NCI-H2227 treated with DMSO at 0.1 percent for 48 hours (cell line): ENCODE measurements at regions not wholly inside any gene's neighbourhood (a gene's known extent, or its start where the extent isn't known, plus 50 kb on each side); places are given as distances from the start of the nearest gene placed in this dataset.
"Not testable (repeated sequence)": the region's sequence is repeated elsewhere in the genome, so short reads cannot be mapped to it uniquely, and the experiment has no call there.

Experiments used
- DNase-seq: peaks from one replicate; lab custom pipeline; 2025; lab: John Stamatoyannopoulos, UW

DNA sequence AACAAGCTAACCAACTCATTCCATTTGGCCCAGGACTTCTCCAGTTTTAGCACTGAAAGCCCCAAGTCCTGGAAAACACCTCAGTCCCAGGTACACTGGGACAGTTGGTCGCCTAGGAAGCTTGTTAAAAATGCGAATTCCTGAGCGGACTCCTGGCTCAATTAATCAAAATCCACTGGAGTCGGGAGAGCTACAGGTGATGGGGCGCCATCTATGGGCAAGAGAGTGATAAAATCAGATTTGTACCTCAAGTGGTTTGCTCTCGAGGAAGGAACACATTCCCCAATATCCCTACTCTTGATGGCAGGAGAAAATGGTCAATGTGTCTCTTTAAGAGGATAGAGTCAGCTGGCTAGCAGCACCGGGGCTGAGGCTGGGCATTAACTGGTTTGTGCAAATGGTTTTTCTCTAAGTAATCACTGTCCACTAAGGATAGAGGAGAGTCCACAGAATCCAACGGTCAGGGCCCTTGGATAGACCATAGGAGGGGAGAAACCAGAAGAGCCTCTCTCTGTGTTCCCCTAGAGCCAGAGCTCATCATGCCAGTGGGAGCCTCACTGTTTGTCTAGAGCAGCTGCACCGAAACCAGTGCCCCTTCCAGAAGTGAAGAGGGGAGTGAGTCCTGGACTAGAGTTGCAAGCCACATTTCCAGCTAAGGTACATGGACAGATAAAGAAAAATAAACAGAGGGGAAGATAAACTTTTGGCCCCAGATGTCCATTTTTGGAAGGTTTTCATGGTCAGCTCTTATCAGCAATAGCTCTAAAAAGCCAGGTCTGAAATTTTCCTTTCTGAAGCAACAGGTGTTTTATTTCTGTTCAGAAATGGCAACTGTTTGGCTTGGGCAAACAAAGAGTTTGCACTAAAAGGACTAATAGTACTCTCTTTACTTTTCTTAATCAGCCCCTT, 148.5 kb downstream of the TENT5C start:
- DNase-seq, result peak; percentile 63

DNA sequence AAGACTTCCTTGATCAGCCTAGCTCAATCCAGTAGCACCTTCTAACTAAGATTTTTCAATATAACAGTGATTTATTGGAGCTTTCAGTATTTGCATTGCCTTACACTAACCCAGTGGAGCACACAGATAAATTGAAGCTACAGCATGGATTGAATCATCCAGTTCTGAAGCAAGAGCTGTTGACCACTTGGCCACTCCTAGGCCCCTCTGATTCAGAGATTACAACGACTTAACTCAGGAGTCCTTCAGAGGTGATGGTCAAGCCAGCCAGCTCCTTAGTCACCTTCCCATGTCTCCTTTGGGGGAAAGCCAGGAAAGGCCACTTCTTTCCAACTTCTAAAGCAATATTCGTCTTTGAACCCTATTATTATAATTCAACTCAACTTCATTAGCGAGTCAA, 151.8 kb downstream of the TENT5C start:
- no peak for DNase-seq

DNA sequence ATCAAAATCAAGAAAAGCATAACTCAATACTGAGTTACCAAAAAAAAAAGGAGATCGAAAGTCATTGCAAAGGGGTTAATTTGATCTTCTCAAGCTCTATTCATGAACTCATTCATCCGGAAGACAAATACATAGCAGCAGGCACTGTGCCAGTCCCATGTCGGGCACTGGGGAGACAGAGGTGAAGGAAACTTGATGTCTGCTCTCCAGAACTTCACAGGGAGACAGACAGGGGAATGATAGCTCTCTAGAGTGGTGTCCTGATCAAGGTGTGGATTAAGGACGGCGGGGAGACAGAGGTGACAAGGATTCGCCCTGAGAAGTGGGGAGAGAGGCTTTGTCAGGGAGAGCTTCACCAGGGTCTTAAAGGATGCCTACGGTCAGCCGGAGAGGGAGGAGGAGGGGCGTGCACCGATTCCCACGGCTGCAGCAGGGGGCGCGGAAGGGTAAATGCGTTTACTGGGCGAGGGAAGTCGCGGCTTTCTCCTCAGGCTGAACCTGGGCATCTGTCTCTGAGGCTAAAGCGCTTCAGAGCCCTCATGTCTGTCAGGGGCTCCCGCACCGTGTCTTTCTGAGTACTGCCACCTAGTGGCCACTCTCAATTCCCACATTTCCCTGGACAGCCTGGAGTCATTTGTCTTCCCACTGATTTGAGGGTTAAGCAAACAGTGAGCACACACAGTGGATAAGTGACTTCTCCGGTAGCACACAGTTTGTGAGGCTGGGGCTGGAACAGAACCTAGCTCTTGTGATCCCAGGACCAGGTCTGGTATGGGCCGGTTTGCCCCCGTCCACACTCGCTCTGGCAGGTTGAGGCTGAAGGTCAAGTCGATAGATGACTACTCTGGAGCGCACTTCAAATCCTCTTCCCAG, 152.8 kb downstream of the TENT5C start:
- DNase-seq, result peak; percentile 84

DNA sequence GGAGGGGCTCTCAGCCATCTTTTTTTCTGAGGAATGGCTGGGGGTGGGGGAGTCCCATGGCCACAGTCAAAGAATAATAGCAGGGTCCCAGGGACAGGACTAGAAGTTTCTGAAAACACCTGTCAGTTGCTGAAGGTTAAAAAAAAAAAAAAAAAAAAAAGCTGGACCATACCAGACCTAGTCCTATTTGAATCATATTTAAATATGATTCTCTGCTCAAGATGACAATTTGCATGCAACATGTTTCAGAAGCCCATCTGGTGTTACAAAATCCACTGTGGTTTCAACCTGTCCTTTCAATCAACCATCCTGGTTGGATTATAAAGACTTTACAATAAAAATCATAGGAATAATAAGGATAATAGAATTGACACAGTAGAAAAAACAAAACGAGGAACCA, 153.7 kb downstream of the TENT5C start:
- no peak for DNase-seq

DNA sequence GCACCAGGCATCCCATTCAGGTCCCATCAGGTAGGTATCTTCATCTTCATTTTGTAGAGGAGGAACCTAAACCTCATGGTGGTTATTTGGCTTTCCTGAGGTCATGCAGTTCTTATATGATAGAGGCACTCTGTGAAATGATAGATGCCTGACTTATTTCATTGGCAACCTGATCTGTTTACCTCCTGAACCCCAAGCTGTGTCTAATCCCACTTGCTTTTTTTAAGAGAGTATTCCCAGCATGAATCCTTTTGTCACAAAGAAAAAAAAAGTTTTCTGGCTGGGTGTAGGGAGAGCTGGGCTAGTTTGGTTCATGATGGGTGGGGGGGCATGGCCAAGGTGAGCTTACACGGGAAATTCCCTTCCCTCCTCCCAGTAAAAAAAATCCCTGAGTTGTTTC, 154.2 kb downstream of the TENT5C start:
- DNase-seq, result no peak

DNA sequence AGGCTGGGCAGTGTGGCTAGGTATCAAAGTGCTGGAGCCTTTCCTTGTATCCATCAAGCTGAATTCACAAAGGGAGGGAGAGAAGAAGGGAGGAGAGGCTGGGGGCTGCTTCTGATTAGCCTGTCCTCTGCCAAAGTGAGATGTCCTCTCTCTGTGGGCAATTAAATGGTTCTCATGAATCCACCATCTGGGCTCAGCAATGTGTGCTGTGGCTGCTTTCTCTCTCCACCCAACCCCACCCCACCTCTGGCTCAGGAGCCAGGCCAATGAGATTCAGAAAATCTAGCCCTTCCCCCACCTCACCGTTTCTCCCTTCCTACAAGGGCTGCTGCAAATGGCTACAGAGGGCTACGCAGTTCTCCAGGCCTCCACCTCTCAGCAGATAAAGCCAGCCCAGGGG, 154.6 kb downstream of the TENT5C start:
- no peak for DNase-seq

DNA sequence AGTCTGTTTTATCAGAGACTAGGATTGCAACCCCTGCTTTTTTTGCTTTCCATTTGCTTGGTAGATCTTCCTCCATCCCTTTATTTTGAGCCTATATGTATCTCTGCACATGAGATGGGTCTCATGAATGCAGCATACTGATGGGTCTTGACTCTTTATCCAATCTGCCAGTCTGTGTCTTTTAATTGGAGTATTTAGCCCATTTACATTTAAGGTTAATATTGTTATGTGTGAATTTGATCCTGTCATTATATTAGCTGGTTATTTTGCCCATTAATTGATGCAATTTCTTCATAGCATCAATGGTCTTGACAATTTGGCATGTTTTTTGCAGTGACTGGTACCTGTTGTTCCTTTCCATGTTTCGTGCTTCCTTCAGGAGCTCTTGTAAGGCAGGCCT, 161.7 kb downstream of the GDAP2 start:
- not testable (repeated sequence) for DNase-seq

DNA sequence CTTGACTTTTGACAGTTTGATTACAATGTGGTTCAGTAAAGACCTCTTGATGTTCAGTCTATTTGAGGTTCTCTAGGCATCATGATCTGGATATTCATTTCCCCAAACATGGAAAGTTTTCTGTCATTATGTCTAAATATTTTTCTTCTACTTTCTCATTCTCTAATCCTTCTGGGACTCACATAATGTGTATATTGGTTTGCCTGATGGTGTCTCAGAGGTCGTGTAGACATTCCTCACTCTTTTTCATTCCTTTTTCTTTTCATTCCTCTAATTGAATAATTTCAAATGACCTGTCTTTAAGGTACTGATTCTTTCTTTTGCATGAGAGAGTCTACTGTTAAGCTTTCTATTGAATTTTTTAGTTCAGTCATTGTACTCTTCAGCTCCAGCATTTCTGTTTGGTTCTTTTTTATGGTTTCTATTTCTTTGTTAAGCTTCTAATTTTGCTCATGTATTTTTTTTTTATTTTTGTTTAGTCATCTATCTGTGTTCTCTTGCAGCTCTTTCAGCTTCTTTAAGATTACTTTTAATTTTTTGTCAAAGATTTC, 158.4 kb downstream of the GDAP2 start:
- no peak for DNase-seq

DNA sequence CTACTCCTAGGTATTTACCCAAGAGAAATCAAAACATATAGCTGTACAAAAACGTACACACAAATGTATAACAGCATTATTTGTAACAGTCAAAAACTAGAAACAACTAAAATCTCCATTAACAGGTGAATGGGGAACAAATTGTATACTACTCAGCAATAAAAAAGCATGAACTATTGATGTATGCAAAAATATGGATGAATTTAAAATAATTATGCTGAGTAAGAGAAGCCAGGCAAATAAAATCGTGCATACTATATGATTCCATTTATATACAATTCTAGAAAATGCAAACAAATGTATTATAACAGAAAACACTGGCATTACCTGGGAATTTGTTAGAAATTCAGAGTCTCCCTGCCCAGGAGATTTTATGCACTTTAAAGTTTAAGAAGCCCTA, 150.1 kb downstream of the GDAP2 start:
- no peak for DNase-seq

DNA sequence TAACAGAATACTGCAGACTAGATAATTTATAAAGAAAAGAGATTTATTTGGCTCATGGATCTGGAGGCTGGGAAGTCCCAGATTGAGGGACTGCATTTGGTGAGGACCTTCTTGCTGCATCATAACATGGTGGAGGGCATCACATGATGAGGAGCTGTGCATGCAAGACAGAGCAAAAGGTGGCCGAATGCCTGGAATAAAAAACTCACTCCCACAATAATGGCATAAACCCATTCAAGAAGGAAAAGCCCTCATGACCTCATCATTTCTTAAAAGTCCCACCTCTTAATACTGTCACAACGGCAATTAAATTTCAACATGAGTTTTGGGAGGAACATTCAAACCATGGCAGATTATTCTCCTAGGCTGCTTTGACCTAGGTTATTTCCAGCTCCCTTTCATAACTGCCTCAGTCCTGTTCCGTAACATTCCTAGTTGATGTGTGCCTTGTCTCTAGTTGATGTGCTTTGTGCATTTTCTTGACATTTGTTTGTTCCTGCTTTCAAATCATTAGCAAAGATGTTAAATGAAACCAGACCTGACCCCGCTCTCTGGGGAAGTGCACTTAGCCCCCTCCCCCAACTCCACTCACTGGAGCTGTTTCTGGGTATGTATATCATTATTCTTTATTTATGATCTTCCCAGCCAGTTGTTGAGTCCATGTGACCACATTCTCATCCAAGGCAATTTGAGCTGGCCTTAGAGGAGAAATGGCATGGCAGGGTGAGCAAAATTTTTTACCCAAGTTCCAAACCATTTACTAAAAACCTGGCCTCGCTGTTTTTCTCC, 148.5 kb downstream of the GDAP2 start:
- DNase-seq, result no peak

DNA sequence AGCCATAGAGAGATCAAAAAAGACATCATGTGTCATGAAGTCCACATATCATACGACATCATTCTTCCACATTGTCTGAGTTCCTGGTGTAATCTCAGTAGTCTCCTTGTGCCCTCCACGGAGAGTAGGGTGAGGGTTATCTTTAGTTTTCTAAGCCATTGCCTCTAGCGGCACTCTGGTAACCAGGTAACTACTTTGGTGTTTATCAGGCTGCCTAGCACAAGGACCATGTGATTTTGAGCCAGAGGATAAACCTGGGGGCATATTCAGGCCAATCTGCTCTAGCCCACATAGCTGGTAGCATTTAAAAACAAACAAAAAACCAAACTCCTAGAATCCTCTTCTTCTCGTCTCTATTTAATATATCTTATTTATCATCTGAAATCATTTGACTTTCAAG, 147.4 kb downstream of the GDAP2 start:
- DNase-seq, result no peak

DNA sequence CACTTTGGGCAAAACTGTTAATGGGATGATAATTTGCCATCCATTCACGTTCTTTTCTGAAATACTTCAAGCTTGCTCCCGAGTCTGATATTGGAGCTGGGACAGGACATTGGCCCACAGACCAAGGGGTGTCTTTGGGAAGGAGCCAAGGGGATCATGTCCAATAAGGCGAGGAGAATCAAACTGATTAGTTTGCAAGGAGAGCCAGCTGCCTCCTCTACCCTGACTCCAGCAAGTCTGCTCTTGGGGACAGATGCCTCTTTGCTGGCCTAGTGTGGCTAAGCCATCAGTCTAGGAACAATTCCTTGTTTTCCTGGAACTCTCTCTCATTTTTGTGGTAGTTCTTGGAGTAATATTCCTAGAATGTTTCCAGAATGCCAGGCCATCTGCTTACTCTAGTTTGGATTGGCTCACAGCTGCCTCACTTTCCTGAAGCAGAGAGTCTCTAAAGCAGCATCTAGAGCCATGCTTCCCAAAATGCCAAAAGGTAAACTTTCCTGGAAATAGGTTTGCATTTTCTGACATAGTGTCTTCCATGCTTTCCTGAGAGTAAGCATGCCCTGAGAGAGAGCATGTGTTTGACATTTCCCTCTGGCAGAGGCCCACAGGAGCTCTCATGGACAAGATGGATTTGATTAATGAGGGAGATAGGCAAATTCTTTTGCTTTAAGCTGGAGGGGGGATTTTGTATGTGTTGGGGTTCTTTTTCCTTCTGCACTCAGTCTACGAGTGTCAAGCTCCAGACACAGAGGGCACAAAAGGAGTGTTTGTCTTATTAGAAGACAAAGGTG, 145.6 kb downstream of the GDAP2 start:
- no peak for DNase-seq

DNA sequence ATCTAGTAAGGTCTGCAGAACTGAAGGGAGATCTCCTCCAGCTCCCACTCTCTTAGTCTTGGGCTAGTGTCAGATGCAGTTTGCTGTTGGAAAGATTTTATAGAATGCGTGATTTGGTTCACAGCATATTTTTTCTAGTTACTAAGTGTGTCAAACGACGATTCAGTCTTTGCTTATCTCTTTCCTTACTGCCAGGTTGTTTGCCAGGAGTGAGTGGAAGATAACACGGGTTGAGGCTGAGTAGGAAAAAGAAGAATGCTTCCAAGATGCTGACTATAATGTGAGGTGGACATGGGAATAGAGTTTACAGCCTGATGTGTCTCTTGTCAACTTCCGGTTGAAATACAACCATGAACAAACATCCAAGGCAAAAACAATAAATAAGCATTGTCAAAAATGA, 141.4 kb downstream of the GDAP2 start:
- no peak for DNase-seq

DNA sequence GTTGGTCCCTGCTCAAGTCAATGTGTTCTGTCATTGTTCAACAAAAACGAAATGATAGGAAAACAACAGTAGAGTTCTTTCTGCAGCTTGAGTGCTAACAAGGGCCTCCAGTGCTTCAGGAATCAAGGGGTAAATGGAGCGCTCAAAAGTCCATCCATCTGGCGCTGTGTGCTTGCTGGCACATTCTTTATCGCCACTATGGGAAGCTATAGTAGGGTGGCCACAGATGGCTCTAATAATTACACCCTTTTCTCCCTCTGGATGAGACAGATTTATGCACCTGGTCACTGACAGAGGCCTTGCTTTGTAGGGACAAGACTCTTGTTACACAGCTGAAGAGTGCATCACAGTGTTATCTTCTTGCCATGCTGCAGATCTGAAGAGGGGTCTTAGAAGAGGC, 136.0 kb downstream of the GDAP2 start:
- no peak for DNase-seq

DNA sequence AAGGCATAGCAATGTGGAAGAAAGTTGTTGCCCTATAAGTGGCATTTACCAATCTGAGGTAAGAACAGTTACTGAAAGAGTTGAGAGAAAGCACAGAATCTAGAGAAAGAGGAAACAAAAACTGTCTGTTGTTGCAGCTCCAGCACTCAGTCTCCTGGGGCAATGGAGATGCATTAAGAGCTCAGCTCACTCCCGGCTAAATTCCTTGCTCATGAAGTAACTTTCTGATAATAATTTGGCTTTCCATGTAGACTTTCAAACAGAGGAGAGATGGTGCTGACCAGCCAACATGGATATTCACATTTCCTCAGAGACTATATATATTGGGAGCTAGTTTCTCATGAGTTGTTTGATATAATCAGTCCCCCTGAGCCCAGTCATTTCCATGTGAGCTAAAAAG, 135.3 kb downstream of the GDAP2 start:
- DNase-seq, result no peak

DNA sequence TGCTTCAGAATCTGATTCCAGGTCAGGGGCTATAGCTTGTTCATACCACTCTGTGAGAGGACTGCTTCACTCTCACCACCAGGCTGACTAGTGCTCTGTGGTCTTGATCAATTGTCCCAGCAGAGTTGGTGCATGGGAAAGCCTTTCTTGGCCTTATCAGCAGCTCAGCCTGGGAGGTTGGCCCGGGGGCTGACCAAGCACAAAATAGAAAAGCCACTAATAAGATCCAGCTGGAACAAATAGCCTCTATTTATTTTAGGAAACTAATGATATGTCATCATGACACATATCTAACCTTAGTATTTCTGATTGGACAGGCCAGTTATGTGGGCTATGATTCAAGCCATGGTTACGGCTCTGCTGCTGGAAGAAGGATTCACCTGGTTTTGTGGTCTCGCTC, 134.2 kb downstream of the GDAP2 start:
- DNase-seq, result no peak

DNA sequence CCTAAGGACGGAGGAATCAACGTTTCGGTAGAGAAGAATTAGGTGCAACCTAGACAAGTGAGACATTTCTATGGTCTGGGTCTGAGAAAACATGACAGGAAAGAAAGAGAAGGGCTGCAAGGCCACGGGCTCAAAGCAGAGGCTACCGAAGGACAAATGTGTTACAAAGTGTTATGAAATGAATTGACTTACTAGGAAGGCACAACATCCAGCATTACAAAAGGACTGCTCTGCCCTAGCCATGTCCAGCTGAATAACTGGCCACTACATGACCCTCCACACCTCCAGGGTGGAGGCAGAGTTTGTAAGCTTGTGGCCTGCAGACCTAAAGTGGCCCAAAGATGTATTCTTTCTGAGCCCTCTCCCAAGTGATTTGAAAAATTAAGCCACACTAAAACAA, 133.6 kb downstream of the GDAP2 start:
- no peak for DNase-seq

DNA sequence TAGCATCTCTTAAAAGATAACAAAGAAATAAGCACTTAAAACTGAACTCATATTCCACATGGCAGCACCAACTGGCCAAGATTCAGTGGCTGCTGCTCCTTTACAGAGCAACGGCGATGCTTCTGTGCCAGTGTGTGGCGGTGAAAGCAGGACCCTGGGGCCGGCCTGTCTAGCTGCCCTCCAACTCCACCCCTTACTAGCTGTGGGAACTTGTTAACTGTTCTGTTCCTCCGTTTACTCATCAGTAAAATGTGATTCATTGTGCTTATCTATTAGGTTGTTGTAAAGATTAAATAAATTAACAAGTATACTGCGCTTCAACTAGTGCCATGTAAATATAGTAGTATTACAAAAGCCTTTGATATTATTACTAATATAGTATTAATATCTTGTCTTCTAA, 133.2 kb downstream of the GDAP2 start:
- DNase-seq, result no peak

DNA sequence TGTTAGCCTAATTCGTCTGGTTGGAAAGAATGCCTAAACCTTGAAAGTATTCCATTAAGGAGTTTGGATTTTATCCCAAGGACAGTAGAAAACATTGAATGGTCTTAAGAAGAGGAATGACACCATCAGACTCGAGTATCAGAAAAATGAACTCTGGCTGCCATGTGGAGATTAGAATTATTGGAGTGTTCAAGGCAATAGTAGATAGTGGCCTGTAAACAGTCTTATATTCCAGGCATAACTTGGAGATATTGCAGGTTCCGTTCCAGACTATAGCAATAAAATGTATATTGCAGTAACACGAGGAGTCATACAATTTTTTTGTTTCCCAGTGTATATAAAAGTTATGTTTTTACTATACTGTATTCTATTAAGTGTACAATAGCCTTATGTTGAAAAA, 130.9 kb downstream of the GDAP2 start:
- no peak for DNase-seq

DNA sequence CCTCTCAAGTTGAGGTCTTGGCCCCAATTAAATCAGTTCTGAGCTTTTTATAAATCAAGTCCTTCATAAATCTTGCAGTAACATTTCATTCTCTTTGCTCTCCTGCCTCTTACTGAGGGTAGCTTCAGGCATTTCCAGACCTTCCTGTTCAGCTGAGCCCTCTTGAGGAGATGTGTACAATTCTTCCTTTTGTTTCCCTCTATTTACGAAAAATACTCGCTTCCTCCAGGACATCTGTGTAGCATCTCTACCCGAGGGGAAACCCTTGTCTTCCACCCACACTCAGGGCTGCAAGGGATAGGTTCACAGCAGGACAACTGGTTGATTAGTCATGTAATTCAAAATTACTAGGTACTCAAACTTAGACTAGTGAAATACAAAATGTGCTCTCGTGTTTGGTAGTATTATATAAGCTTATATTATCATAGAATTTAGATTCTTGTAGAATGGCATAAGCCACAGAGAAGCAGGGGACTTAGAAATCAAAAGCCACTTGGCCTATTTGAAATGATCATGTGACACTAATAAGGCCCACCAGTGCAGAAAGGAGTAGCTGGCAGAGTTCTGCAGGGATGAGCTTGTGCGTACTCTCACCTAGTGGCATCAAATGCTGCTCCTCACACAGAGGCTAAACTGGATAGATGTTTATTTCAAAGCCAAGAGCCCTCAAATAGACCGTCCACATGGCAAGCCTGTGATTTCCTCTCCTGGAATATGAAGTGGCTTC, 126.7 kb downstream of the GDAP2 start:
- peak; percentile 24 for DNase-seq

DNA sequence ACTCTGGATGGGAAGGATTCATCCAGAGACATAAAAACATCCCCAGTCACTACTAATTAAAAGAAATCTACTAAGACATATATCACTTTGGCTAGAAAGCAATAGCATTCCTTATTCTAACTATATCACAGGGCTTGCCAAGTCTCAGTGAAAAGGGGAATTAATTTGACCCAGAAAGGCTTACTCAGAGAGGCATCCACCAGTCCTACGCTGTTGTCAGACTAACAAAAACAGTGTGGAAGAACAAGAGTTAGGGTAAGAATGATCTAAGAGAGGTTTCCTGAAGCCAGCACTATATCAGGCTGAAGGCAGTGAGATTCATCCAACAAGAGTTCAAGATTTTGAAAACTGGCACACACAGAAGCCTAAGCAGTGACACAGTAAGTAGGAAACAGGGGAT, 126.1 kb downstream of the GDAP2 start:
- DNase-seq, result no peak
